AG04450 (cell line): ENCODE measurements at regions not wholly inside any gene's neighbourhood (a gene's known extent, or its start where the extent isn't known, plus 50 kb on each side); places are given as distances from the start of the nearest gene placed in this dataset.

Experiments
- CTCF ChIA-PET: fragments of 300-600, 350-600 bp; formaldehyde crosslinking; extraction: SDS; loops from one replicate; lab custom pipeline; 2022; ENCODE audit warnings: antibody characterized with exemption, inconsistent platforms; lab: Charles Lee
- POLR2A ChIA-PET: fragments of 350-600 bp; formaldehyde crosslinking; extraction: SDS; loops from one replicate; lab custom pipeline; 2021; ENCODE audit warnings: antibody characterized with exemption, inconsistent platforms; lab: Yijun Ruan, JAX
- DNase-seq: peaks from one replicate; pipeline ENCODE4 v3.0.0-alpha.2; 2011; ENCODE audit warnings: low read depth, low spot score
- H3K27ac ChIP-seq: one replicate; pipeline ENCODE4 v1.5.1; 2012; ENCODE audit warnings: low read depth, low read length, control low read depth
- H3K27me3 ChIP-seq: one replicate; pipeline ENCODE4 v1.6.0; 2012; ENCODE audit warnings: low read length; ENCODE audit not compliant: control insufficient read depth, insufficient read depth
- H3K4me3 ChIP-seq: 2 replicates; pipeline ENCODE4 v1.5.1; 2011; ENCODE audit warnings: mild to moderate bottlenecking, low read depth, low read length, control low read depth
- H3K9me3 ChIP-seq: 2 replicates; pipeline ENCODE4 v1.5.1; 2012; ENCODE audit warnings: low read length; ENCODE audit not compliant: control insufficient read depth, insufficient read depth
- CTCF ChIP-seq: IDR thresholded peaks from 2 replicates; pipeline ENCODE4 v1.5.1; 2011; ENCODE audit warnings: low read depth, low read length, control low read depth, inconsistent platforms

DNA sequence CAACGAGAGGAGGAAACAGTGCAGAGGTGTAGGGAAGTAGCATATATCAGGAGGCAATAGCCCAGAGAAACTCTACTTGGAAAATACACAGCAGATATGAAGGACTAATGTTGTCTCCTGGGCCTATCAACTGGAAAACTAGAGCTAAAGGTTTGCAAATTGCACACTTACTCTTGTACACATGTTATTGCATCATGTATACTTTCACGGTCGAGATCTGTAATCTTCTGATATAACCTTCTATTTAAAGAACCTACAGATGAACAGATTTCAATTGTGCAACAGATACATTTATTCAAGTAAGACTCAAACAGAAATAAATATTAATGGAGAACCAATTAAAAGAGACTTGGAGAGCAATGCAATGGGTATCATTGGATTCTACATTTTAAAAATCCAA, 256.3 kb upstream of the TMEM161B start:
- Histone ChIP-seq H3K27me3 (no peaks in the 10 kb centered on the region), H3K9me3 (no peaks in the 10 kb centered on the region), H3K4me3 (no peak overlapping the region), H3K27ac (no peak overlapping the region)
- CTCF ChIA-PET = no interaction called here
- POLR2A ChIA-PET = no interaction called here
- no peak for TF ChIP-seq CTCF
- DNase-seq = no peak

GRCh38 chr5:88519066-88519465, 250.4 kb upstream of the TMEM161B start:
- ChIA-PET POLR2A (no interaction called here), CTCF (interaction anchor here (0.5 kb wide), 1 partner anchor 738 kb away, joined by 3 read pairs; no protein-coding TSS in a partner anchor)
- DNase-seq = no peak
- Histone ChIP-seq H3K9me3 (no peaks in the 10 kb centered on the region), H3K27me3 (no peaks in the 10 kb centered on the region), H3K4me3 (no peak overlapping the region), H3K27ac (no peak overlapping the region)
- no peak for TF ChIP-seq CTCF

GRCh38 chr5:88518131-88519016, 249.7 kb upstream of the TMEM161B start:
- ChIA-PET POLR2A (no interaction called here), CTCF (interaction anchor here (0.5 to 0.6 kb wide), 2 partner anchors 154 to 737 kb away, joined by 3 to 5 read pairs; no protein-coding TSS in a partner anchor)
- DNase-seq = no peak
- no peak for TF ChIP-seq CTCF
- Histone ChIP-seq H3K9me3 (no peaks in the 10 kb centered on the region), H3K27ac (no peak overlapping the region), H3K27me3 (no peaks in the 10 kb centered on the region), H3K4me3 (no peak overlapping the region)

GRCh38 chr5:88515881-88516819, 247.5 kb upstream of the TMEM161B start:
- POLR2A ChIA-PET = no interaction called here
- Histone ChIP-seq H3K27ac (no peak overlapping the region), H3K9me3 (no peaks in the 10 kb centered on the region), H3K27me3 (no peaks in the 10 kb centered on the region), H3K4me3 (no peak overlapping the region)
- TF ChIP-seq CTCF = no peak
- DNase-seq = no peak
- CTCF ChIA-PET = interaction anchor here (0.6 kb wide), 1 partner anchor 735 kb away, joined by 4 read pairs; no protein-coding TSS in a partner anchor
